ENCODE measurements at regions not wholly inside any gene's neighbourhood (a gene's known extent, or its start where the extent isn't known, plus 50 kb on each side); places are given as distances from the start of the nearest gene placed in this dataset.
"Not testable (repeated sequence)": the region's sequence is repeated elsewhere in the genome, so short reads cannot be mapped to it uniquely, and the experiment has no call there.

DNA sequence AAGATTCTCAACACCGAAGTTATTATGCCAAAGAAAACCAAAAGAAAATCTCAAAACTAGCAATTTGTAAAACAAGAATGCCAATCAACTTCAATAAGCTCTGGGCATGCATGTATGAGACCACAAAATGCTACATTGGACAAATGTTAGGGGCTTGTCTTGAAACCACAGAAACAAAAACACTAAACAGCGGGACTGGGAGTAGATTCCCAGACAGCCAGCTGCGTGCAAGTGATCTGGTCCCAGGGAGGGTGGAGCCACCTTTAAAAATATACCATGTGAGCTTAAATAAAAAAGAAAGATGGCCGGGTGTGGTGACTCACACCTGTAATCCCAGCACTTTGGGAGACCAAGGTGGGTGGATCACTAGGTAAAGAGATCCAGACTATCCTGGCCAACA is 163.6 kb upstream of the PRICKLE2 start:
- no peak for DNase-seq (ENCODE audit: low spot score)

DNA sequence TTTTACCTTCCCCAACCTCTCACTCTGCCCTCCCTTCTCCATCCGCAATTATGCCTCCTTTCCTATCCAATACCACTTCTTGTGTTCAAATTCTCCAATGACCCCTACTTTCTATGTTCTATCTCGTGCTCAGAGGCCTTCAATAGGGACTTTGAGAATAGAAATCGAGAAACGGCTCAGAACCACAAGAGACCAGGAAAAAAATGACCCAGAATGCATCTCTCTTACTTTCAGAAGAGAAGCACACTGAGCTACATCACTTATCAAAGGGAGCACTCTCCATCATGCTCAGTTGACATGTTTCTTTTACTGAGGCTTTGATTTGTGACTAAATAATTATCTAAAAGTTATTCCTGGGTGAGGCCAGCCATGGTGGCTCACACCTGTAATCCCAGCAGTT is 162.4 kb upstream of the PRICKLE2 start:
- no peak for DNase-seq (ENCODE audit: low spot score)

DNA sequence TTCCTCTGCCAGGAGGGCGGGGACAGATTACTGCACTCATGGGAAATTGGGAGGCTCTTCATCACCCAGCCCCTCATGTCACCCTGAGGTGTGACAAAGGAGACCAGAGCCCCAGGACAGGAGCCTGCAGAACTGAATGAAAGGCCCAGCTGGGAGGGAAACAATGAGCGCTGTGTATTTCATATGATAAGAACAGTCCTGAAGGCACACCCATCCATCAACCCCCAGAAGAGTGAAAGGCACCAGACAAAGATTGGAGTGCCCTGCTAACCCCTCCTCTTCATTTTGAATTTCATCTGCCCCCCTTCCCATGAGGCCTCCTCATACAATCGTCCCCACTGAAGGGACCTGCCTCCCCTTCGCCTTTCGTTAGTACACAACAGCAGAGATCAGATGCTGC is 160.0 kb upstream of the PRICKLE2 start:
- DNase-seq (ENCODE audit: low spot score) = no peak

DNA sequence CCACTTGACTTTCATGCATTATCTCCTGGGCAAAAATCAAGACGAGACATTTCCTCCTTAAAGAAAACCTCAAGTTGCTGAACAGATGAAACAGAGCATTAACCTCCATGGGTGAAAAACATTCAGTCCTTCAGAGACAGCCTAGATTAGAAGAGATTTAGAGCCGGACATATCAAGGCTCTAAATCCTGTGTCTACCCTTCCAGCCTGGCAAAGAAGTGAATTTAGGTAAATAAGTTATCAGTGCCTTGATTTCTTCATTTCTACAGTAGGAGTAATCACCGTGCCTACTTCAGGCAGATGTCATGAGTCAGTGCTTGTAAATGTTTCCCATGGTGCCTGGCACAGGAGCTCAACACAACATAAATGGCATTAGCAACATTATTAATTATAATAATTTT is 159.3 kb upstream of the PRICKLE2 start:
- no peak for DNase-seq (ENCODE audit: low spot score)

DNA sequence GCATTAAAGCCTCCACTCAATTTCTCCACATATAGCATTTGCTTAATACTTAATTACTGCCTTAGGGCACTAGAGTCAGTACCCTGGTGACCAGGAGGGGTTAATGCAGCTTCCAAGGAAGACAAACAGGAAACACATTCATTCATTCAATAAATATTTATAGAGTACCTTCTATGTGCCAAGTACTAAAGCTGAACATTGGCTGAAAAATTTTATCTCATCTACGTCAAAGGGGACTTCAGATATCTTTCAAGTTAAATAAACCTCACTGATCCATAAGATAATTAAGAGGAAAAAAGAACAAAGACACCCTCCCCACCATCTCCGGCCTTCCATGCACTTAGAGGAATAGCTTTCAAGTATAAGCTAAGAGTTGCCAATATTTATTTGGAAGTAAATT is 156.9 kb upstream of the PRICKLE2 start:
- DNase-seq (ENCODE audit: low spot score) = no peak

DNA sequence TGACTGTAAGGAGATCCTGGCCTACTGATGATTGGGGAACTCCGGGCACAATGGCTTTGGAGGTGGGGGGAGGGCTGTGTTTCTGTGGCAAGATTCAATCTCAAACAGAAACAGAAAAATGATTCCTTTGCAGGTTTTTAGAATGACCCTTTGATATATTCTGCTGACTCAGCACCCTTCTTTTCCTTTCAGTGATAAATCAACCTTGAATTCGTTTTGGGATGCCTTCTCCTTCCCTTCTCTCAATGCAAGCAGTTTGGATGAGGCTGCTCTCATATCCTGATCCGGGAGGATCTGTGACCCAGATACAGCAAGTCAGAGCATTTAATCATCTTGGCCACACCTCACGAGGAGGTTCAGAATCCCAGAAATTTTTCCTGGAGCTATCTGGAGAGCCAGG is 156.1 kb upstream of the PRICKLE2 start:
- DNase-seq (ENCODE audit: low spot score) = no peak

DNA sequence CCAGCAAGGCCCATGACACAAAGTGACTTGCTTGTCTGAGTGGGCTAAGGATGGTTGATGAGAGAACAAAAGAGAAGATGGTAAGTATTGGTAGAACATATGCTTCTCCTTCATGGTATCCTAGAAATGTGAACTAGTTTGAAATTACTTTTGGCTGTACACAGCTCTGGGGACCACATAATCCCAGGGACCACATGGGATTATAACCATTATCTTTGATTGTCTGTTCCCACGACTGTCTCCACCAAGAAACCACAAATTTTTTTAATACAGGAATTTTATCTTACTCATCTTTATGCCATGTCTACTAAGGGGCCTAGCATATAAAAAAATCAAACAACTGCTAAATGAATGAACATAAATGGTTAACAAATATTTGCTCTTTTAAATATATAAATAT is 155.3 kb upstream of the PRICKLE2 start:
- DNase-seq (ENCODE audit: low spot score) = no peak

DNA sequence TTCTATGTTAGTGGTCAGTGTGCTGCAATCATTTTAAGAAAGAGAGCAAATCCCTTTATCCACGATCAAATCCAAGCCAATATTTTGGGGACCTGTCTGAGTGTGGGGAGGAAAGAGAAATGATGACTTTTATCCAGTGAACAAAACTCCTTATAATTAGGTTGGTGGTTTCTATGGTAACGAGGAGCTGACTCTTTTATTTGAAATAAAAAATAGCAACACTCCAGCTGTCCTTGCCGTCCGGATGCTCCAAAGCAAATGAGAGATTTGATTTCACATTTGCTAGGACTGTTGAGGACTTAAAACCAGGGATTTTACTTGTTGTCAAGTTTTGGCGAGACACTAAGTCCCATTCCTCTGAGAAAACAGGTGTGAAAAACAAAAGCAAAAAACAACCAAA is 154.0 kb upstream of the PRICKLE2 start:
- DNase-seq (ENCODE audit: low spot score) = no peak

DNA sequence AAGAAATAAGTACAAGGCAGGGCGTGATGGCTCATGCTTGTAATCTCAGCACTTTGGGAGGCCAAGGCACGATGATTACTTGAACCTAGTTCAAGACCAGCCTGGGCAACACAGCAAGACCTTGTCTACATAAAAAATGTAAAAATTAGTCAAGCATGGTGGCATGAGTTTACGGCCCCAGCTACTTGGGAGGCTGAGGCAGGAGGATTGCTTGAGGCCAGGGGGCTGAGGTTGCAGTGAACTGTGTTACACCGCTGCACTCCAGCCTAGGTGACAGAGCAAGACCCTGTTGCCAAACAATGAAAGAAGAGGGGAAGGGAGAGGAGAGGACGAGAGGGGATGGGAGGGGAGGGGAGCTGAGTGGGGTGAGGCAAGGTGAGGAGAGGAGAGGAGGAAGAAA is 152.7 kb upstream of the PRICKLE2 start:
- no peak for DNase-seq (ENCODE audit: low spot score)

DNA sequence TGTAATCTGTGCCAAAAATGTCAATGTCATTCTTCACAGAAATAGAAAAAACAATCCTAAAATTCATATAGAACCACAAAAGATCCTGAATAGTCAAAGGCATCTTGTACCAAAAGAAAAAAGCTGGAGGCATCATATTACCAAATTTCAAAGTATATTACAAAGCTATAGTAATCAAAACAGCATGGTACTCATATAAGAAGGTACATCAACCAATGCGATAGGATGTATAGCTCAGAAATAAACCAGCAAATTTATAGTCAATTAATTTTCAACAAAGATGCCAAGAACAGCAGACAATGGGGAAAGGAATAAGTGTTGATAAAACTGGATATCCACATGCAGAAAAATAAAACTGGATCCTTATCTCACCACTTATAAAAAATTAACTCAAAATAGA is 150.5 kb upstream of the PRICKLE2 start:
- no peak for DNase-seq (ENCODE audit: low spot score)

DNA sequence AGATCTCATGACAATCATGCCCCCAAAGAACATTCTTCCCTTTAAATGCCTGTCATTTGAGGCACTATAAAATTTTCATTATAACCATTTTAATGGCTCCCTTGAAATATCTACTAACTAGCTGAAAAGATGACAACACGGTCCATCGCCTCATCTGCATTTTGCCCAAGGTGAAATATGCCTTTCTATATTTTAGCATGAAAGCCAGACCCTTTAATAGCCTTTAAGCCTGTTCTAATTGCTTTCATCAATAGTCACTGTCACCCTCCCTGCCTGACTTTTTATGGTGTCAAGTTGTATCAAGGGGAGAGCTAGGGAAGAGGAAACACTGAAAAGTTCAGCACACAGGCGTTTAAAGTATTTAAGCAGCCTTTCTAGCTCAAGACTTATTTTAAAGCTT is 144.1 kb upstream of the PRICKLE2 start:
- DNase-seq (ENCODE audit: low spot score) = no peak

DNA sequence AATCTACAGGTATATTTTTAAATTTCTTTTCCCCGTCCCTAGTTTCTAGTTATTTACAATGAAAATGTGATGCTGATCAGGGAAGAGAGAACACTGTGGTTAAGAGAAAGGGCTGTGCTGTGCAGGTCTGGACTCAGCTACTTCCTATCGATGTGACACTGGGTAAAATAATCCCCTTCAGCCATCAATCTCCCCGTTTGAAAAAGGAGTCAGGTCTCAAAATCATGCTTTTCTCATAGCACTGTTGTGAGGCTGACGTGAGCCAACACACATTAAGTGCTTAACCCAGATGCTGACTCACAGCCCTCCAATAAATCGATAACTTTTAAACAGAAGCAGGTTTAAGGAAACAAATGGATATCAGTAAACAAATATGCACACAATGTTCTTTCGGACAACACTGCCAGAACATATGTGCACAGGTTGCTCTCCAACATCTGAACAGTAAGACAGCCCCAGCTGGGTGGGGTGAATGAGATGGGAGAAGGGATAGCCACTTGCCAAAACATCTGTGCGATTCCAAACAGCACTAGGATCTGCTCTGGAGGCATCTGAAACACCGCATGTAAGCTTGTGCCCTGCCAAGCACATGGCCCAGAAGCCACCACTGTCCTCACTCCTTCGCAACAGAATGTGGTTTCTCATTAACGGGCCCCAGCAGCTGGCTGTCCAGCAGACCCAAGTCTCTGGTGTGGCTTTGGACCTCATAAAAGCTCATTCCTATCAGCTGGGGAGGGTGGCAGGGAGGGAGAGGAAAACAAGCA is 143.2 kb upstream of the PRICKLE2 start:
- DNase-seq (ENCODE audit: low spot score) = no peak

DNA sequence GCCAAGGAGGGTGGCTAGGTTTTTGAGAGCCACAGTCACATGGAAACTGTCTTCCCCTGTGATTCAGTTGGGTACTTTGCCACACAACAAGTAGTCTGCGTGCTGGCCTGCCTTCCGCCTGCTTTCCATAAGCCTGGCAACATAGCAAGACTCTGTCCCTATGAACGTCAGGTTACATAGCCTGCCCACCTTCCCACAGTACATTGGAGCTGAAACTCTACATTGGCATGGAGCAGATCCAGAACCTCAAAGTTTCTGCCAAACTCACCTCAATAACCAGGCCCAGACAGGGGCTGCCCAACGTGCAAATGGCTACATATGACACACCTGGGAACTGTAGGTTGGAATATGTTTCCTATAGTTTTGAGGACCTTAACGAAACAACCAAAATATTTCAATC is 140.6 kb upstream of the PRICKLE2 start:
- no peak for DNase-seq (ENCODE audit: low spot score)

DNA sequence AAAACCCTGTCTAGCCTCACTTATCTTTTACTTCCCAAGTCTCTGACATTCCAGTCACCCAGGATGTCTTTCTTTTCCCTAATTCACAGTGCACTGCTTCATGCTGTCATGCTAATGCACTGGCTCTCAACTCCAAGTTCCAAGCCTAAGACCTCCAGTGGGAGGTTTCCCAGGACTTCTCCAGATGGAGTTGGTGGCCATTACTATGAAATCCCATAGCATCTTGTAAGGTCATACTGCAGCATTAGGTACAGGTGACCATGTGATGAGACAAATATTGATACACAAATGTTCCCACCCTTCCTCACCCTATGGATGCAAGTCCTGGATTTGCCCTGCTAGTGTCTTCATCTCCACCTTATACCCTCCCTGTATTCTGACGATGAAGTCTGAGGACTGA is 138.6 kb upstream of the PRICKLE2 start:
- DNase-seq (ENCODE audit: low spot score) = no peak

DNA sequence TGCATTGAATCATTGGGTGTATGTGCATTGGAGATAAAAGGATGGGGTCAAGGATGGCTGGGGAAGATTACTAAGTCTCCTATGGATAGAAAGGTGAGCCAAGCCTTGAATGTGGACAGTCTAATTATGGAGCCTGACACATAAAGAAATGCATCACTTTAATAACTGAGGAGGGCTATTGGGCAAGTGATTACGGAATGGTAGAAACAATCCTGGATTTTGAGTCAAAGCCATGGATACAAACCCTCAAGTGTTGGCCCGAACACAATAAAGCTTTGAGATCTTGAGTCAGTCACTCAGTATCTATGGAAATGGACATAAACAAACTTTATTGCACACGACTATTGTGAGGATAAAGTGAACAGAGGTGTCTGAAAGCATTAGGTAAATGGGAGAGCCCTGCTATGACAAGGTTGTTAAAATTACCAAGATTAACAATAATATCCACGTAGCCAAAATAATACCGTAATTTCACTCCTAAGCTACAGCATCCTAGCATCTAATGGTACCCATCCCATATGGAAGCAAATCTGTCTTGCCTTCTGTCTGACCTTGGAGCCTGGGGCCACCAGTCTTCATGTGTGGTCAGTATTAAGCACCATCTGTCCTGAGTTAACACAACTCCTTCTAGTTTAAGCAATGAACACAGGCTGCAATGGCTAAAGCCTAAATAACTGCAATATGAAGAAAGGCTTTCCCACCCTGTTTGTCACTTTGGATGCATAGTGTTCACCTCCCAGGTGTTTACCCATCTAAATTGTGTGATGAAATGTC is 136.9 kb upstream of the PRICKLE2 start:
- DNase-seq (ENCODE audit: low spot score) = no peak

DNA sequence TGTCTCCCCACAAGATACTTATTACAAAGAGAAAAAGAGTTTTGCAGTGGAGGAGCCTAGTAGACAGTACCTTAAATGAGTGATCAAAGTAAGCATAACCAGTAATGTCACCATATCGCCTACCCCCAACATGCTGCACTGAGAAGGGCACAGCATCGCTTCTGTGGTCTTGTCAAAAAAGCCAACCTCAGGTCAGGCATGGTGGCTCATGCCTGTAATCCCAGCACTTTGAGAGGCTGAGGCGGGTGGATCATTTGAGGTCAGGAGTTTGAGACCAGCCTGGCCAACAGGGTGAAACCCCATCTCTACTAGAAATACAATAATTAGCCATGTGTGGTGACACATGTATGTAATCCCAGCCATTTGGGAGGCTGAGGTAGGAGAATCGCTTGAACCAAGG is 135.8 kb upstream of the PRICKLE2 start:
- DNase-seq (ENCODE audit: low spot score) = not testable (repeated sequence)

DNA sequence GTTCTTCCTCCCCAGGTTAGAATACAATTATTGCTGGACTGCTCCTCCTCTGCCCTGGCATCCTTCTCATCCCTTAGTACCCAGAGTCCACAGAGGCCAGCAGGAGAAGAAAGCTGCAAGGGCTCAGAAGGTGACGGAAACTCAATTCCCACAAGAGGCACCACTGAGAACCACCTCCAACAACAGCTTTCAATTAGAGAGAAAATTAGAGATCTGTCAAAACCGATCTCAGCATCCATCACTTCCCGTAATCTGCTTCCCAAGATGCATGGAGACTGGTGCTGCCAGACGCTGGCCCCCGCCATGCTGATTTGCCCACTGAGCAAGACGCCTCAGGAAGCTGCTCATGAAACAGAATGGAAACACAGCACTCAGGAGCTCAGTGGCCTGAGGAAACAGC is 135.0 kb upstream of the PRICKLE2 start:
- DNase-seq (ENCODE audit: low spot score) = no peak

DNA sequence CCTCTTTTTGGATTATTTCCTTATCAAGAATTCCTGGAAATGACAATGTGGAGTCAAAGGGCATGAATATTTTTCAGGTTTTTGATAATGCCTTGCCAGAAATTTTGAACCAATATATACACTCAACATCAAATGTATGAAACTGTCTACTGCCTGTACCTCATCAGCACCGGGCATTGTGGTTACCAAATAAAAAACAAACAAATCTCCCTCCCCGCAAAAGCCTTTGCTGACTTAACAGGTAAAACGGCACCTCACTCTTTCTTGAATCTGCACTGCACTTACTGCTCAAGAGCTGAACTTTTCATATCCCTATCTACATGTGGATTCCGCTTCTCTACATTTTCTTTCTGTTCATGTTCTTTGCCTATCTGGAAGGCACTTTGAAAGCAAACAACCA is 134.5 kb upstream of the PRICKLE2 start:
- no peak for DNase-seq (ENCODE audit: low spot score)

DNA sequence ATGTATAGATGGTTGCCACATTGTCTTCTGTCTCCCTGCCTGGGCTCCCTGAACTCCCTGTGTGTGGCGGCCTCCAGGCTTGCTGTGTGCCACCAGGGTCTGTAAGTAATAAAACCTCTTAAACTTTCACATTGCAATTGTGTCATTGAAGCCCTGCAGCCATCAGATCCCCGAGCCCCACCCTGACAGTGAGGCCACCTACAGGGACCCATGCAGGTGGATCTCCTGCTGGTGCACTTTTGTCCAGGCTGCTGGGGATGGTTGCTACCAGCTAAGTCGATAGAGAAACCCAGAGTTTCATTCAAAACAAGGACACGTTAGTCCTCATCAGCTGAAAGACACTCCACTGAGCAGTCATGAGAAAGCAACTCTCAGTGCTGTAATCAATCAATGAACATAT is 133.6 kb upstream of the PRICKLE2 start:
- DNase-seq (ENCODE audit: low spot score) = no peak

DNA sequence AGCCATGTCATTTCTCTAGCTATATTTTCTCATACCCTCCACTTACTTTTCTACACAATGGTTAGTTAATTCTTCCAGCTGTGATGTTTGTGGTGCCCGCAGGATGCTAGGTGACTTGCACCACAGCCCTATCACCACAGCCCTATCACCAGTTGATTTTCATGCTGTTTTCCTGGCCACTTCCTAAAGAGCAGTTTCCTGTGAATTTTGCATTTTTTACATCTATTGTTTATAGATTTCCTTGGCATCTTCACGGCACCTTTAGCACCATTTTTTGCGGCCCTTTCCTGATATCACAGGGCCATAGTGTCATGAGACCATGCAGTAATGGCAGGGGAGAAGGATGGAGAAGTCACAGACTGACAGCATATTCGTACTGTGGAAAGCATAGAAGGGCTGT is 132.9 kb upstream of the PRICKLE2 start:
- DNase-seq (ENCODE audit: low spot score) = no peak

DNA sequence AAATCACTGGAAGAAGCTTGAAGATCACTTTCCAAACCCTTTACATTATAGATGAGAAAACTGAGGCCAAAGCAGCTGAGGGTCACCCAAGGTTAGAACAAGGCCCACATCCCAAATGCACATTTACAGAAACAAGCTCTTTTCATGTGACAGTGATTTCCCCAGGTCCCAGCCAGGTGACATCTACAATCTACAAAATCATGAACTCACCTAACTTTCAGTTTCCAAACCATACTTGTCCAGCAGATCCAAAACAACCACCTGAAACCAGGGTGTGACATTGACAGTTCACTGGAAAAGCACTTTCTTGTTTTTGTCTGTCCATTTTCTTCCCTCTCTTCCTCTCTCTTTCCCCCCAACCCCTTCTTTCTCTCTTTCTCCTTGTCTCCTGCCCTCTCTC is 132.2 kb upstream of the PRICKLE2 start:
- DNase-seq (ENCODE audit: low spot score) = no peak

DNA sequence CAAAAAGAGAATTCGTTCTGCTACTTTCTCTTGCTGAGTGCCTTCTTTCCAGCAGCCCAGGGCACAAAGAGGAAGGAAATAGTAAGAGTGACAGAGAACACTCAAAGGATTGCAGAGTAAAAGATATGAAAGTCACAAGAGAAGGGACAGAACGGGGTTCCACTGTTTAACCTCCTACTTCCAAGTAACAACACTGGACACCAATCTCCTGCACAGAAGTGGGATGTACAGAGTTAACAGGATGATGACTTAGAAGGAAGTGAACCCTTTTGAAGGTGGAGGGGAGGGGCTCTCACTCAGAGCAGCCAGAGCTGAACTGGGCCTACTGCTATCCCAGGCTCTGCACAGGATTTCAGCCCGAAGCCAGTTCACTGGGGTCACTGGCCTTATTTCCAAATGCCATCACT is 130.1 kb upstream of the PRICKLE2 start:
- DNase-seq (ENCODE audit: low spot score) = no peak

DNA sequence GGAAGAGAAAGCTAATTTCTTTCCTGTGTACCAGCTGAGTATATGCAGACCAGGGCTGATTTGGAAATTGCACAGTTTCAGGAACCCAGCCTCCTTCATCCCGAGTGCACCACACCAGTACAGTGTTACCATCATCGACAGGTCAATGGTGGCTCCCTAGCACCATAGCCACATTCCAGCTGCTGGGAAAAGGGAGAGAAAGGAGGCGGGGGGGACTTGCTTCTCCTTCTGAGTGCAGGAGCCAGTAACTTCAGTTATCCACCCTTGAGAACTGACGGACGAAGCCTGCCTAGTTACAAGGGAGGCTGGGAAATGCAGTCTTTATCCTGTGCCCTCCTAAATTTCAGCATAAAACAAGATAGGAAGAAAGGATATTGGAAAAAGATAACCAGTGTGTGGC is 129.7 kb upstream of the PRICKLE2 start:
- DNase-seq (ENCODE audit: low spot score) = no peak

DNA sequence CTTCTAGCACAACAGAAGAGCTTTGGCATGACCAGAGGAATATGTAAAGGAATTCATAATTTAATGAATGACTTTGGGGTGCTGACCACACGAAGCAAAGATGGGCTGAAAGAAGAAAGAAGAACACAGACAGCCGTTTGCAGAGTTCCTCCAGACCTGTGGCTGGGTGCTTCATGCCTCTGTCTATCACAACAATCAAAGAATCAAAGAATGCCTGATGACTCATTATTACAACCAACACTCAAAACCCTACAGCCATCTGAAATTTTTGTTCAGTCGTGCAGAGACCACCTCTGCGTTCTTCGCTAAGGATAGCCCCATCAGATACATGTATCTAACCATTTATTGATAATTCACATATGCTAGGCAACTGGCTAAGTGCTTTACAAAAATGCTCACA is 129.0 kb upstream of the PRICKLE2 start:
- no peak for DNase-seq (ENCODE audit: low spot score)
